OCI-LY1 (cell line): ENCODE measurements at regions not wholly inside any gene's neighbourhood (a gene's known extent, or its start where the extent isn't known, plus 50 kb on each side); places are given as distances from the start of the nearest gene placed in this dataset.

ENCODE experiments used
- EZH2 ChIP-seq: fragments of 200-600 bp; sonication (generic), shearing (Covaris generic); IDR thresholded peaks from 2 replicates; pipeline ENCODE4 v1.8.0; 2017; ENCODE audit warnings: borderline replicate concordance, mixed run types, mild to moderate bottlenecking, antibody characterized with exemption, low read length, moderate library complexity, mixed read lengths
- TF ChIP-seq, protein P1 (sequence below): fragments of 200-600 bp; sonication (generic), shearing (Covaris generic); IDR thresholded peaks from 2 replicates; pipeline ENCODE4 v1.5.1; 2017; ENCODE audit warnings: mild to moderate bottlenecking, antibody characterized with exemption, low read length, moderate library complexity, mixed read lengths

DNA sequence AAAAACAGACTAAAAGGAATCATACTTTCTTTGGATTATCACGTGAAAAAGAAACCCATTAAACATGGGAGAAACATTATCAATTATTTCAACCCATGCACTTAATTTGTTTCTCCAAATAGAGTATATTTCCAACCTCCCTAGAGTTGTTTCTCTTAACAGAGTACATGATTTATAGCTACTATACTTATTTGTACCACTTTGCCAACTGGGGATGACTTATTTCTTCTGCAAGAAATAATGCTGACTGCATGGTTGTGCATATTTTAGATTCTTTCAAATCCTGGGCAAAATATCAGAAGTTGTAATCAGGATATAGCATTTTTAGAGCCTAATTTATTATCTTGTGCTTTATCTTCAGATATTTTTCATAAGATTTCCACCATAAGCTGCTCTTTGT is 629.1 kb upstream of the EYS start:
- TF ChIP-seq, protein P1, sequence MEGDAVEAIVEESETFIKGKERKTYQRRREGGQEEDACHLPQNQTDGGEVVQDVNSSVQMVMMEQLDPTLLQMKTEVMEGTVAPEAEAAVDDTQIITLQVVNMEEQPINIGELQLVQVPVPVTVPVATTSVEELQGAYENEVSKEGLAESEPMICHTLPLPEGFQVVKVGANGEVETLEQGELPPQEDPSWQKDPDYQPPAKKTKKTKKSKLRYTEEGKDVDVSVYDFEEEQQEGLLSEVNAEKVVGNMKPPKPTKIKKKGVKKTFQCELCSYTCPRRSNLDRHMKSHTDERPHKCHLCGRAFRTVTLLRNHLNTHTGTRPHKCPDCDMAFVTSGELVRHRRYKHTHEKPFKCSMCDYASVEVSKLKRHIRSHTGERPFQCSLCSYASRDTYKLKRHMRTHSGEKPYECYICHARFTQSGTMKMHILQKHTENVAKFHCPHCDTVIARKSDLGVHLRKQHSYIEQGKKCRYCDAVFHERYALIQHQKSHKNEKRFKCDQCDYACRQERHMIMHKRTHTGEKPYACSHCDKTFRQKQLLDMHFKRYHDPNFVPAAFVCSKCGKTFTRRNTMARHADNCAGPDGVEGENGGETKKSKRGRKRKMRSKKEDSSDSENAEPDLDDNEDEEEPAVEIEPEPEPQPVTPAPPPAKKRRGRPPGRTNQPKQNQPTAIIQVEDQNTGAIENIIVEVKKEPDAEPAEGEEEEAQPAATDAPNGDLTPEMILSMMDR: no peak
- TF ChIP-seq EZH2: no peak
